ACC112 (cell line): ENCODE measurements at regions not wholly inside any gene's neighbourhood (a gene's known extent, or its start where the extent isn't known, plus 50 kb on each side); places are given as distances from the start of the nearest gene placed in this dataset.

Source experiments
- H2AFZ ChIP-seq: fragments of 200-600 bp; sonication (generic); one replicate; pipeline ENCODE4 v1.6.0; 2017; ENCODE audit warnings: antibody characterized with exemption, low read length; ENCODE audit not compliant: unreplicated experiment
- H3K27ac ChIP-seq: fragments of 200-600 bp; sonication (generic); 2 replicates; pipeline ENCODE4 v1.5.1; 2014; ENCODE audit warnings: low read depth, mild to moderate bottlenecking, antibody characterized with exemption, low read length, moderate library complexity
- H3K27me3 ChIP-seq: fragments of 200-600 bp; sonication (generic); 2 replicates; pipeline ENCODE4 v1.6.1; 2014; ENCODE audit warnings: mild to moderate bottlenecking, antibody characterized with exemption, low read length, moderate library complexity, mixed read lengths; ENCODE audit not compliant: insufficient read depth
- H3K36me3 ChIP-seq: fragments of 200-600 bp; sonication (generic); 2 replicates; pipeline ENCODE4 v1.6.1; 2016; ENCODE audit warnings: mild to moderate bottlenecking, antibody characterized with exemption, low read length, moderate library complexity, mixed read lengths; ENCODE audit not compliant: insufficient read depth
- H3K4me1 ChIP-seq: fragments of 200-600 bp; sonication (generic); one replicate; pipeline ENCODE4 v1.6.1; 2016; ENCODE audit warnings: low read length, mixed read lengths; ENCODE audit not compliant: insufficient read depth, unreplicated experiment, control insufficient read depth
- H3K4me3 ChIP-seq: fragments of 200-600 bp; sonication (generic); 2 replicates; pipeline ENCODE4 v1.5.1; 2014; ENCODE audit warnings: mild to moderate bottlenecking, low read depth, low read length
- H3K79me2 ChIP-seq: fragments of 200-600 bp; sonication (generic); one replicate; pipeline ENCODE4 v1.6.0; 2016; ENCODE audit warnings: low read length; ENCODE audit not compliant: control insufficient read depth, unreplicated experiment, insufficient read depth

- Histone ChIP-seq H3K4me3 (no peak overlapping the region), H3K36me3 (no peaks in the 10 kb centered on the region), H3K79me2 (no peaks in the 10 kb centered on the region), H3K27me3 (peaks cover 17% of the 10 kb centered on the region; the same call in 1 of the 2 replicates), H3K4me1 (no peaks in the 10 kb centered on the region), H3K27ac (no peak overlapping the region), H2AFZ (no peak overlapping the region)
These were observed 307.5 kb upstream of the SULF2 start for GRCh38 chr20:48092596-48093280.

DNA sequence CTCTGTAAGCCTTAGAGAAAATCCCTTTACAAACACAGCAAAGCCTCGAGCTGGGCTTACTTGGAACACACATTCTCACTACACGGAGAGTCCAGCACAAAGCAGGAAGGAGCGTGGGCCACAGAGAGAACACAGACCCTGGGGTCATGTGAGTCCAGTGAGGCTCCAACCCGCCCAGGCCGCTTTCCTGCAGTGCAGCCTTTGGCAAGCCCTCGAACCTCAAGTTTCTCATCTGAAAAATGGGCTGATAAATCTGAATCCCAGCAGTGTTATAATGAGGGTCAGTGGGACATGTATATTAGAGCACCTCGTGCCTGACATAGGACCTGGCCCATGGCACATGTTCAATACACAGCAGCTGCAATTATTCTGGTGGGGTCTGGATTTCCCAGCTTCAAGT is 305.5 kb upstream of the SULF2 start:
- Histone ChIP-seq H3K27ac (no peak overlapping the region), H3K36me3 (no peaks in the 10 kb centered on the region), H3K27me3 (peaks cover 17% of the 10 kb centered on the region; the same call in 1 of the 2 replicates), H3K4me3 (no peak overlapping the region), H2AFZ (no peak overlapping the region), H3K4me1 (no peaks in the 10 kb centered on the region), H3K79me2 (no peaks in the 10 kb centered on the region)

DNA sequence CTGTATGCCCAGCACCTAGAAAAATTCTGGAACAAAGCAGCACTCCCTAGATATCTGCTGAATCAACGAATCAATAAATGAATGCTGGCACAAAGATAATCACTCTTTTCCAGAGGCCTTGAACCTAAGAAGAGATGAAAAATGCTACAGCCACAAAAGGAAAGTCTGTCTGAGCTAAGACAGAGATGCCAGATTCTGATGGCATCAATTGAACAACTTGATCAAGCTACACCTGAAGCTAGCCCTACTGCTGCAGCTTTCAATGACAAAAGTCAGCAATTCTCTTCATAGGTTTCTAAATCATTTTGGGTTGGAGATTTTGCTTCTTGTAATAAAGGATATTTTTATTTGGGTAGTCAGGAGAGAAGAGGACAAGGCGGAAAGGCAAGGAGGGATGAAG is 305.0 kb upstream of the SULF2 start:
- Histone ChIP-seq H3K4me3 (no peak overlapping the region), H3K4me1 (no peaks in the 10 kb centered on the region), H3K79me2 (no peaks in the 10 kb centered on the region), H3K27ac (no peak overlapping the region), H3K36me3 (no peaks in the 10 kb centered on the region), H3K27me3 (peaks cover 17% of the 10 kb centered on the region; the same call in 1 of the 2 replicates), H2AFZ (no peak overlapping the region)

- no peak overlapping the region for H3K4me3 ChIP-seq
- no peaks in the 10 kb centered on the region for H3K79me2 ChIP-seq
- H3K27ac ChIP-seq = no peak overlapping the region
- no peaks in the 10 kb centered on the region for H3K36me3 ChIP-seq
- peaks cover 9% of the 10 kb centered on the region; the same call in 1 of the 2 replicates for H3K27me3 ChIP-seq
- H2AFZ ChIP-seq = no peak overlapping the region
- H3K4me1 ChIP-seq = no peaks in the 10 kb centered on the region
These were observed 295.3 kb upstream of the SULF2 start for GRCh38 chr20:48080583-48080982.

DNA sequence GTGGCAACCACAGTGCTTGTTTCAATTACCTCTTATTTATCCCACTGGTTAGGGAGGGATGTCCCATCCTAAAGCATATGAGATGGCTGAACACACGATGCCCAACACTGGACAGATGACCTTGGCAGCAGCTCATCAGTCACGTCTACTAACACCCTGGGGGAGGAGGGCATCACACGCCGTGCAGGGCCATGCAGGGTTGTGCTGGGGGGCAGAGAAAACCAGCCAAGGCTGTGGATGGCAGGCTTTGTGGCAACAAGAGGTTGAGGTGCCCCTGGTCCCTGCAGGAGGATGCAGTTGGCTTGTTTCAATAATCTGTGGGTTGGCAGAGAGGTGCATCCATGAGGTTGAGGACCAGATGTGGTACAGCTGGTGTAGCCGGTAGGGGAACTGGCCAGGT is 293.7 kb upstream of the SULF2 start:
- H3K27me3 ChIP-seq = peaks cover 9% of the 10 kb centered on the region; the same call in 1 of the 2 replicates
- H3K36me3 ChIP-seq = no peaks in the 10 kb centered on the region
- H3K79me2 ChIP-seq = no peaks in the 10 kb centered on the region
- H3K4me1 ChIP-seq = no peaks in the 10 kb centered on the region
- H3K4me3 ChIP-seq = no peak overlapping the region
- H2AFZ ChIP-seq = no peak overlapping the region
- H3K27ac ChIP-seq = no peak overlapping the region

DNA sequence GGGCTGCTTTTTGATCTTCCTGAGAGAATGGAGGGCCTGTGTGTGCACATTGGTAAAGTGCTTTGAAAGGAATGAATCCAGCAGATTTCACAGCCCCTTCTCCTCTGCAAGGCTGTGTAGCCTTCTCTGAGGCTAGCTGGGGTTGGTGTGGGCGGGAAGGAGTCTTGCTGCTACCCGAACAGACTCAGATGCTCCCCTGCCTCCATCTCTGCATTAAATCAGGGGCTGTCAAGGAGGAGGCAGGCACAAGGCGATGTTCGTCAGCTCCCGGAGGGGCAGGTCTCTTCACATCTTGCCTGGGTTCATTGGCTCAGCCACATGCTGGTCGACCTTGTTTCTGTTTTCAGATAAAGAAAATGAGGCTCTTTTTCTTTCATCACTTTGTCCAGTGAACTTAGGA is 291.5 kb upstream of the SULF2 start:
- no peaks in the 10 kb centered on the region for H3K4me1 ChIP-seq
- H3K4me3 ChIP-seq = no peak overlapping the region
- peaks cover 9% of the 10 kb centered on the region; the same call in 1 of the 2 replicates for H3K27me3 ChIP-seq
- no peaks in the 10 kb centered on the region for H3K36me3 ChIP-seq
- no peak overlapping the region for H3K27ac ChIP-seq
- no peaks in the 10 kb centered on the region for H3K79me2 ChIP-seq
- H2AFZ ChIP-seq = no peak overlapping the region

DNA sequence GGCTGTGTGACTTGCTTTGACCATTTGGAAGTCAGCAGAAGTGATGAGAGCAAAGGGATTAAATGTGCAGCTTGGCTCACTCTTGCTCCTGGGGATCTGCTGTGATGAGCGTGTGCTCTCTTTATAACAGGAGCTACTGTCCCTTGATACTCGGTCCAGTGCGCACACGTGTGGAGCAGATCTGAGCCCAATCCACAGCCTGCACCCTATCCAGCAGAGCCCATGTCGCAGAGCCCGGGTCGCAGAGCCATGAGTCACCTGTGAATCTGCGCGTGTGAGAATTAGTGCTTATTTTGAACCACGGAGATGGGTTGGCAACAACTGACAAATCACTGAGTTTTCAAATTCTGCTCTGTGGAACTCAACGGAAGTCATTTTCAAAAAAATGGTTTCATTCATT is 291.0 kb upstream of the SULF2 start:
- H3K4me3 ChIP-seq = no peak overlapping the region
- peaks cover 5% of the 10 kb centered on the region; the same call in 1 of the 2 replicates for H3K27me3 ChIP-seq
- no peaks in the 10 kb centered on the region for H3K79me2 ChIP-seq
- no peak overlapping the region for H2AFZ ChIP-seq
- H3K4me1 ChIP-seq = no peaks in the 10 kb centered on the region
- no peak overlapping the region for H3K27ac ChIP-seq
- H3K36me3 ChIP-seq = no peaks in the 10 kb centered on the region

- no peak overlapping the region for H3K4me3 ChIP-seq
- no peak overlapping the region for H2AFZ ChIP-seq
- no peaks in the 10 kb centered on the region for H3K36me3 ChIP-seq
- H3K4me1 ChIP-seq = no peaks in the 10 kb centered on the region
- 0 out of 2 replicates have a peak, but pooled peaks cover 3% of the 10 kb centered on the region for H3K27me3 ChIP-seq
- H3K79me2 ChIP-seq = no peaks in the 10 kb centered on the region
- H3K27ac ChIP-seq = no peak overlapping the region
These were observed 290.4 kb upstream of the SULF2 start for GRCh38 chr20:48075591-48076174.

GRCh38 chr20:48070991-48071652 is 285.8 kb upstream of the SULF2 start:
- Histone ChIP-seq H2AFZ (no peak overlapping the region), H3K27ac (no peak overlapping the region), H3K36me3 (no peaks in the 10 kb centered on the region), H3K79me2 (no peaks in the 10 kb centered on the region), H3K27me3 (no peaks in the 10 kb centered on the region), H3K4me3 (no peak overlapping the region), H3K4me1 (peaks cover 4% of the 10 kb centered on the region)

GRCh38 chr20:48069596-48069995 is 284.3 kb upstream of the SULF2 start:
- no peak overlapping the region for H3K27ac ChIP-seq

More at GRCh38 chr20:48069596-48069995, 284.3 kb upstream of the SULF2 start:
- H3K4me1 ChIP-seq = peaks cover 14% of the 10 kb centered on the region
- no peaks in the 10 kb centered on the region for H3K79me2 ChIP-seq
- no peaks in the 10 kb centered on the region for H3K27me3 ChIP-seq
- no peaks in the 10 kb centered on the region for H3K36me3 ChIP-seq
- H3K4me3 ChIP-seq = no peak overlapping the region
- no peak overlapping the region for H2AFZ ChIP-seq
